HG03354 (cell line): ENCODE measurements at regions not wholly inside any gene's neighbourhood (a gene's known extent, or its start where the extent isn't known, plus 50 kb on each side); places are given as distances from the start of the nearest gene placed in this dataset.

Experiments used
- ATAC-seq: cut with Tn5 transposase; IDR thresholded peaks from one replicate; pipeline ENCODE4 v1.9.1; 2021; ENCODE audit warnings: mild to moderate bottlenecking; ENCODE audit not compliant: unreplicated experiment, poor library complexity, severe bottlenecking

DNA sequence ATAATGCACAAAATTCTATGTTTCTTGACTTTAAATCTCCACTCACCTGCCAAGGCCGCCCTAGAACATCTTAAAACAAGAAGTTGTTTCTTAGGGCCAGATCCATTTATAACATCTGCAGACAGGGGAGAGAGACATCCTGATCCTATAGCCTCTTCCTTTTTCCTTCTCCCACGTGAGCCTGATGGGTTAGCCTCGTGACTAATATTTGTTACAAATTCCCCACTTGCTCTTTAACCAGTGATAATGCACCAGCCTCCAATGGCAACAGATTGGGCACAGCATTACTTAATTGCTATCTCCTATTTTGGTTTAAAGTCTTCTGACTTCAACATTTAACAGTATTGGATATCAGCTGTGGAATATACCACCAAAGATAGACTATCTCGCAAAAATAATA lies 196.5 kb downstream of the GADD45G start:
- no peak for ATAC-seq

DNA sequence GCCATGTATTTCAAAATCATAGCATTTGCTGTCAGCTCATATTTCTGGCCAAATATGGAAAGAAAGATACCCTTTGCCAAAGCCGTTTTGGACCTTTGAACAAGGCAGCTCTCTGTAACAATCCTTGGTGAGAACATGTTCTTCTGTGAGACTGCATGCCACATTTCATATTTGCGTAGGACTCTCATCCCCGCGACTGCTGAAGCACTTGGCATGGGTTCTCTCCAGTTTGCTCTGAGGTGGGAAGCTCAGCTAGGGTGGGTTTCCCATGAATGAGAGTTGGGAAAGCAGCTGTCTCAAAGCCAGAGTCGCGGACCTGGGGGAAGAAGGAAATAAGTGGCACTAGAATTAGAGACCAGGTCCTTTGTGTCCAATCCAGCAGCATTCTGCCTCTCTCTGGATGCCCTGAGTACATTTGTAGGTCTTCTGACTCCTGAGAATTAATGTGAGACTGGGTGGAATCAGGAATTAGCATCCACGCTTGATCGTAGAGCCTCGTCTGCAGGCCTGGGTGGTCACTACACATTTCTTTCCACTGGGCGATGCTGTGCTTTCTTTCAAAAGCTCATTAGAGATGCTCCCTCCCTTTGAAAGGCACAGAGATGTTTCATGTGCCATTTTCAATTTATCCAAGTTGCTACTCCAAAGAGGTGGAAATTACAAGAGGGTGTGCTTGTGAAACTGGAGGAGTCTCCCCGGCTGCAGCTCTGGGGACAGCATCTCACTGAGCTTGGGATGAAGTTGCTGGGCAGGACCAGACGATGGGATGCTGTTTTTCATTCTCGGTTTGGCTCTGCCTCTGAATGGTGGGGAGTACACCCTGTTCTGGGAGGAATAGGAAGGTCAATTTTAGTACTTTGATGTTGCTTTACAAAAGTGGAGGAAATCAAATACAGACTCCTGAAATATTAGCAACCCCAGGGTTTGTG lies 197.2 kb downstream of the GADD45G start:
- ATAC-seq, result no peak

DNA sequence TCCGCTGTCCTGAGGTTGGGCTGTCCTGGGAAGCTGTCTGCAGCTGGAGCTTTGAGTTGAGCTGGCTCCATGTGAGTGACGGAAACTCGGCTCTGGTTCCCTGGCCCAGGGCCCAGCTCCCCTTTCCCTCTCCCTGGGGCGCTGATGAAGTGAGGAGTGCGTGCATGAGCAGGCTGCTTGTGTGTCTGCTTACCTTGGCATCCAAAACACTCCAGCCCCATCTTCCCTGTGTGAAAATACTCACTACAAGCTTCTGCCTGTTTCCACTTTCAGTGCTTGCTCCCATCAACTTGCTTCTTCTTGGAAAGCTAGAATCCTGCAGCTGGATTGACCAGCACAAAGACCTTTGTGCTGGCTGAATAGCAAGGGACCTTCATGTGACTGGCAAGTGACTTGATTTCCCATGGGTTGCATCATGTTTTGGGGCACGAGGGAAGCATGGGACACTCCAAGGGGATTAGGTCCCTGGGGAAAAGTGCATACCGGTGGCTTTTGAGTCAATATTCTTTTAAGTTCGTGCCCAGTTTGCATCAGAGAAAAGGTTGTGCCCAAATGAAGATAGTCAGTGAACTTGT lies 198.1 kb downstream of the GADD45G start:
- no peak for ATAC-seq

DNA sequence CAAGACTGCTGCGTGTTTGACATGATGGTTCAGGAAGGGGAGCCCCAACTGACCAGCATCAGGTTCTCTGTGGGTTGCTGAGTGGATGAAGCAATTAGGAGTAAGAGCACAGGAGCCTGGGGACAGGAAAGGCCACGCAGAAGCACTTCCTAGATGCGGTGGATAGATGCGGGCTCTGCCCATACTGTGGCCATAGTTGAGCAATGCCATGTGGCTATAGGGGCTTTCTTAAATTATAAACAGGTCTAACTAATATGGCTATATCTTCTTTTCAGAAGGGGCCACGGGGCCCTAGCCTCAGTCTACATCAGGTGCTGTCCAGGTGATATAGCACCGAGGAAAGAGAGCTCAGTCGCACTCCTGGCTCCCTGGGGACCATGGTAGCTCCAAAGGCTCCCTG lies 198.6 kb downstream of the GADD45G start:
- no peak for ATAC-seq

DNA sequence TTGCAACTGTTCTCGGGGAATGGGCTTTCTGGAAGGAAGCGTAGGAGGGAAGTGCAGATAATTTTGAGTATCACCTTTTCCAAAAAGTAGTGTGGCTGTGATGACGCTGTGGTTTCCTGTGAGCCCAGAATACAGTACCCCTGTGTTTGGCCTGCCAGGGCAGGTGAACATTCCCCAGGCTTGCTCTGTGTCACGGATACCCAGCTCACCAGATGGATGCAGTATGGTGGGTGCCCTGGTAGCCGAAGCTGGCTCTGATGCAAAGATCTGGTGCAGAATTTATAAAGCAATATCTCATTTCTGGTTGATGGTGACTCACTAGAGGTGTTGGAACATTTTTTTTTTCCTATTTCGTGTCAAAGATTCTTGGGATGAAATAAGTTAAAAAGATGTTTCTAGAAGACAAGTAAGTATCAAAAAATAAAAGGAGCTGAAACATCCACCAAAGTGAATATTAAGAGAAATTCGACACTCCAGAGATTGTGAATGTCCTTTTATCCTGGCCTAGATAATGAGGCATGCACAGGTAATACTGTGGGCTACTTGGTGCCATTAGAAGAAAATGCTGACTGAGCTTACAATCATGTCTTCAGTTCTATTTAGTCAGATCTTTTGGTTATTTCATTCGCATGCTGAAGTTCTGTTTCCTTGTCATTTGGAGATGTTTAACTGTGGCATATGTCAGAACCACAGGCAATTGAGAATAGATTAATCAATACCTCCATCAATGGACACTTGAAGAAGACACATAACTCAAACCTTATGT lies 200.1 kb downstream of the GADD45G start:
- ATAC-seq, result no peak

DNA sequence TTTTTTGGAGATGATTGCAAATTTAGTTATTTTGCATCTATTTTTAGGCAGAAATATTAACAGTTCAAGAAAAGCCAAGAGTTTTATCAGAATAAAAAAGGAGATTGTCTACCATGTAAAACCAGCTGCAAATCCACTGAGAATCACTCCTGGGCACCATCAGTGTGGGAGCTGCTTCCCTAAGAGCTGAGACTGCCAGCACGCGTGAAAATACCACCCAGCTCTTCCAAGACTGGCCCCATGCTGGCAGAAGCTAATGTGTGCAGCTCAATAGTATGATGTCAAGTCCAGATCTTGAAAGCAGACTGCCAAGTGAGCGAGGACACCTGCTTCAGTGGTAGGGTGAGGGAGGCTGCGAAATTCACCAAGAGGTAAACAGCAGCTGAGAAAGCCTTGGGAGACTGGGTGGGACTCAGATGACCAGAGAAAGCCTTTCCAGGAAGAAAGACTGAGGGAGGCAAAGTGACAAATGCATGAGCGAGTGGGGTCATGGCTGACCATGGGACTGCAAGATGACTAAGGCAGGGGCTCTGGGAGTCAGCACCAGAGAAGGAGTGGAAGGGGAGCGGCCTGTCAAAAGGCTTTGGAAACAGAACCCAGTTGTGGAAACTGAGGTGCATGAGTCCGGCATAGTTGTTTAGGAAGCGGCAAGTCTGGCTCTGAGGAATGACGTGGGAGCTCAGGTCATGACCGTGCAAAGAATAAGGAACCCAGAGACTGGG lies 200.9 kb downstream of the GADD45G start:
- ATAC-seq, result no peak

GRCh38 chr9:89806371-89807100 lies 201.7 kb downstream of the GADD45G start:
- no peak for ATAC-seq

DNA sequence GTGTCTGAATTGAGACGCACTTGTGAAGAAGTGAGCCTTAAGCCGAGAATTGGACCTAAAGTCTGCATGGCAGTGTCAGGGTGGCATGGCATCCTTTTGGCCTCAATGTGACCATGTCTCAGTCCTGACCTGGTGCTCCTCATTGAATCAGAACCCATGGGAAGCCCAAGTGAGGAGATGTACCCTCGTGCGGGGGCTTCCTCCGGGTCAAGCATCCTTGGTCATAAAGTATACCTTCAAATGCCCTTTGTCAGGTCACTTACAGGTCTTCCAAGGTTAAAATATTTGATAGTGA lies 202.2 kb downstream of the GADD45G start:
- no peak for ATAC-seq

DNA sequence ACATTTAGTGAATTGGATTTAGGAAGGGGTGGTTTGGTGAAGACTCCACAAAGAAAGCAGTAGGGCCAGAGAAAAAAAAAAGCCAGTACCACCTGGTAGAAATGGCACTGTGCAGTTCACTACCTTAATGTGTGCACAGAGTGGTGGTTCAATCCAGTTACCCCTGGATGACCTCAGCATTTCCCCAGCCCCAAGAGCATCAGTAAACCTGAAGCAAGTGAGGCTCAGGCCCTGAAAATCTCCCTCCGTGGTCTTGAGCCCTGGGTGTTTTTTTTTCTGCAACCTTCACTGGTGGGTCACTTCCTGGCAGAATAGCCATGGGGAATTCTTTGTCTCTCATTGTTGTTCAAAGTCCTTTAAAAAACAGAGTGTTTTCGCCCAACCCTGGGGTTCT lies 202.9 kb downstream of the GADD45G start:
- no peak for ATAC-seq

GRCh38 chr9:89808076-89808755 lies 203.4 kb downstream of the GADD45G start:
- ATAC-seq, result no peak

DNA sequence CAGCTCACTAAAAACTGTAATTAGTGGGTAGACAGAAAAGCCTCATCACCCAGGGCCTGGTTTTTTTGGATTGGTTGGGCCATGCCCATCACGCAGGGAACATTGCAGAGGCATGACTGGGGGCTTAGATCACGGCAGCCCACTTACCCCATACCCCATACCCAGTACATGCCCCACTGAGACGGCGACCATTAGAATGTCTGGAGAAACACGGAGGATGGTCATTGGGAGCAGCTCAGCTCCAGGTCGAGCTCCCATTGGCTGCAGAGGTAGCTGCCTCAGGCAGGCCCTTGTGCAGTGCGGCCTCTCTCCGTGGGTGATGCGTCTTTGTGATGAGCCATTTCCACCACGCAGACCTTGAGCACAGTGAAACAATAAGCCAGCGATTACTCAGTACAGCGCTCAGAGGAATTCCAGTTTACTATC lies 204.0 kb downstream of the GADD45G start:
- ATAC-seq, result no peak

DNA sequence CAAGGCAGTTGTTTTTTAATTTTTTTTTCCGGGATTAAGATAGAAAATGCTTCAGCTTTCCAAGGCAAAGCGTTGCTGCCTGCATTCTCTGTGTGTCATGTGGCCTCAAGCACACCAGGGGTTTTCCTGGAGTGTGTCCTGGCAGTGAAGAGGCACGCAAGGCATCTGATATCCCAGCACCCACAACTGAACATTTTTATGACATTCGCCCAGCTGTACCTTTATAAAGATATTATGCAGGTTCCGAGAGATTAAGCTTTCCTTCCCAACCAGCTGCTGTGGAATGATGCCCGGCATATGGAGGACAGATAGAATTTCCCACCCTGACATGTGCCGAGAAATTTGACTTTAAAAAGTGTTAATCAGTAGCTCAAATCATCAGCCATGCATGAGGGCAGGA lies 205.6 kb downstream of the GADD45G start:
- ATAC-seq, result no peak

- no peak for ATAC-seq
Observed at GRCh38 chr9:89811356-89811755, 206.5 kb downstream of the GADD45G start.

GRCh38 chr9:89811886-89812450 lies 207.2 kb downstream of the GADD45G start:
- ATAC-seq, result no peak

- no peak for ATAC-seq
Observed at GRCh38 chr9:89812556-89813181, 207.9 kb downstream of the GADD45G start.

GRCh38 chr9:89813482-89813881 lies 208.7 kb downstream of the GADD45G start:
- no peak for ATAC-seq

DNA sequence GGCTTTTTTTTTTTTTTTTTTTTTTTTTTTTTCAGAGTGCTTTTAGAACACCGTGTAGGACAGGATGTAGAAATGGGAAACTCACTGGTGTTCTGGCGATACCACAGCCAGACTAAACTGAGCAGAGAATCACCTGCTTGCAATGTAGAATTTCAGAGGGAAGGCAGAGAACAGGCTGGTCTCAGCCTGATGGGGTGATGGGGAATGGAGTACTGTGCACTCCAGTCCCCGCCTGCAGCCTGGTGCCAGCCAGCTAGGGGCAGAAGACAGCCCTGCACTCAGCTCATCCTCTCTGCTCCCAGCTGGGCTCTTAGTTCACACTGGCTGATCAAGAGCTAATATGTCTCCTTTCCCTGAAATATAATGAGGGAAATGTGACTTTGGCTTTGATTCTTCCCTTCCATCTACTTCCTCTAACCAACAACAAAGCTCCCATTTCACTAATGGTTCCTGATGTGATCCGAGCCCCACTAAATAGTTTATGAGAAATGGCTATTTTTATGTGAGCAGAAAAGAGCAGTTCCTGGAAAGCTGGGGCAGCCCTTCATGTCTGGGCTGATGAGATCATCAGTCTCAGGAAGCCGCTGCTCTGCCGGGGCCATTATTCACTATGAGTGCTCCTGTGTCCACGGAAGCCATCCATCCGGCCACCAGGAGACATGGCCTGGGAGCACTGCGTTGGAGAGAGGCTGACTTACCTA lies 209.7 kb downstream of the GADD45G start:
- ATAC-seq, result no peak
